Ectodermal cell (in vitro differentiated cells): ENCODE measurements at regions not wholly inside any gene's neighbourhood (a gene's known extent, or its start where the extent isn't known, plus 50 kb on each side); places are given as distances from the start of the nearest gene placed in this dataset.

Experiments used
- H3K27ac ChIP-seq: 2 replicates; pipeline ENCODE4 v1.7.0; 2013; ENCODE audit warnings: mild to moderate bottlenecking, low read depth, low read length; ENCODE audit not compliant: insufficient read depth, poor library complexity, severe bottlenecking
- H3K27me3 ChIP-seq: 2 replicates; pipeline ENCODE4 v1.7.0; 2013; ENCODE audit warnings: mild to moderate bottlenecking, low read length; ENCODE audit not compliant: insufficient read depth, control insufficient read depth, poor library complexity, severe bottlenecking
- H3K36me3 ChIP-seq: one replicate; pipeline ENCODE4 v1.7.0; 2013; ENCODE audit warnings: low read length; ENCODE audit not compliant: control insufficient read depth, insufficient read depth
- H3K4me1 ChIP-seq: one replicate; pipeline ENCODE4 v1.7.0; 2013; ENCODE audit warnings: low read length; ENCODE audit not compliant: control insufficient read depth, insufficient read depth
- H3K4me3 ChIP-seq: 2 replicates; pipeline ENCODE4 v1.7.0; 2013; ENCODE audit warnings: low read depth, low read length, control low read depth; ENCODE audit not compliant: insufficient read depth
- H3K9me3 ChIP-seq: 2 replicates; pipeline ENCODE4 v1.7.0; 2013; ENCODE audit warnings: mild to moderate bottlenecking, low read length, moderate library complexity; ENCODE audit not compliant: control insufficient read depth
- WGBS, 2 experiments: methylation state at CpG; one replicate each; pipeline ENCODE4 v1.1.7; 2013; ENCODE audit warnings: missing lambda C conversion rate in 2 of 2; 5-methylcytosine and 5-hydroxymethylcytosine counted together

GRCh38 chr13:82740442-82740841 is 1141.8 kb downstream of the SLITRK1 start:
- no peak overlapping the region for H3K4me3 ChIP-seq
- peaks cover 3% of the 10 kb centered on the region for H3K9me3 ChIP-seq
- no peaks in the 10 kb centered on the region for H3K4me1 ChIP-seq
- H3K27me3 ChIP-seq: no peaks in the 10 kb centered on the region
- H3K36me3 ChIP-seq: no peaks in the 10 kb centered on the region
- WGBS, 2 experiments: 90 to 93% methylated on average over 4 of the region's 4 CpGs
- no peak overlapping the region for H3K27ac ChIP-seq

DNA sequence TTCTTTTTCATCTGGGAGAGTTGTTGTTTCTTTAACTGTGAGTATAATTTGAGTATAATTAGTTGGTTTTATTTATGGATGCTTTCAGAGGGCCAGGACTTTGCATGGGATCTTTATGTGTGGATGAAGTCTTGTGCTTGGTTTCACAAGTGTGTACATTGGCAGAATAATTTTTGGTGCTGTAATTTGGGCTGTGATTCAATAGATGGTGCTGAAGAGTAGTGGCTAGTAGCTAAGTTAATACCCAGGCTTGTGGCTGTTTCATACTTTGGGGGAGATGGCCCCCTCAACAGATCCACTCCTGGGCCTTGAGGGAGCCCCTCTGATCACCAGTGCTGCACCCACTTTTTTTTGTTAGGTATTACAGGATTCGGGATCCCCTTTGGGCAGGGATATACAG is 1142.4 kb downstream of the SLITRK1 start:
- H3K27me3 ChIP-seq: no peaks in the 10 kb centered on the region
- no peak overlapping the region for H3K4me3 ChIP-seq
- no peak overlapping the region for H3K27ac ChIP-seq
- no peaks in the 10 kb centered on the region for H3K36me3 ChIP-seq
- 84 to 94% methylated on average over 1 of the region's 1 CpG for WGBS, 2 experiments
- H3K4me1 ChIP-seq: no peaks in the 10 kb centered on the region
- H3K9me3 ChIP-seq: peaks cover 3% of the 10 kb centered on the region

- WGBS, 2 experiments: 100% methylated on average over 1 of the region's 1 CpG; no CpG with 5 or more reads in 1 of the 2 experiments
- Histone ChIP-seq H3K4me1 (no peaks in the 10 kb centered on the region), H3K4me3 (no peak overlapping the region), H3K27me3 (no peaks in the 10 kb centered on the region), H3K9me3 (no peaks in the 10 kb centered on the region), H3K36me3 (no peaks in the 10 kb centered on the region), H3K27ac (no peak overlapping the region)
Observed at GRCh38 chr13:82729401-82729800, 1152.9 kb downstream of the SLITRK1 start.

DNA sequence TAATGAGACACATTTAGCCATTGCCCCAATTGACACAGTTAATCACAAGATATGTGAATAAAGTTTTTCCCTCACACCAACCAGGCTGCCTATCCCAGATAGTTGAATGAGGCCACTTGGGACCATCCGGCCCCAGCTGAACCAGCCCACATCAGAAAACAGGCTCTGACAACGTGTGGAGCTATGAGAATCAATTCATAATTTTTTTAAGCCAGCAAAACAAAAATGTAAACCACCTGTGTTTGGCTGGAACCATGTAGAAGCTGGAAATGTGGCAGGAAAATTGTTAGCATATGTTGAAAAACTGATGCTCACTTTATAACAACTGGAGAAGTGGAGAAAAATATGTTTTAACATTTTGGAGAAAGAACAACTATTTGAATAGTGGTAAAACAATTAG is 1161.3 kb downstream of the SLITRK1 start:
- Histone ChIP-seq H3K36me3 (no peaks in the 10 kb centered on the region), H3K27ac (no peak overlapping the region), H3K4me3 (no peak overlapping the region), H3K4me1 (no peaks in the 10 kb centered on the region), H3K27me3 (no peaks in the 10 kb centered on the region), H3K9me3 (no peaks in the 10 kb centered on the region)
- 85 to 97% methylated on average over 2 of the region's 2 CpGs for WGBS, 2 experiments

DNA sequence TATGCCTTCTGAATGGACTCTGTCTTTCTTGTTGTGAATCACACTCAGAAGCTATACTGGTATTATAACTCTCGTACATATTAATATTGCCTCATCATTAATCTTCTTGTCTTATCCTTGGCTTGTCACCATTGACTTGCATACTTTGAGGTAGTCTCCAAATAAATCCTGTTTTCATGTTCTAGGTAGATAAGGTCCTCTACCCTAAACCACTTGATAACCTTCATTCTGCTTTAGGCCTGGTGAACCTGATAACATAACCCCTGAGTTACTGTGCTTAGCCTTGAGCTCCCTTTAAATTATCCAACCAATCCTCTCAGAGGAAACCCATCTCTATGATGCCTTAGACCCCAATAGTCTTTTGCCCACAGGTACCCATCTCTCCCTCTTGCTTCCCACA is 1162.3 kb downstream of the SLITRK1 start:
- no peaks in the 10 kb centered on the region for H3K4me1 ChIP-seq
- no peak overlapping the region for H3K4me3 ChIP-seq
- no peaks in the 10 kb centered on the region for H3K36me3 ChIP-seq
- WGBS, 2 experiments: 31 to 61% methylated on average over 1 of the region's 1 CpG
- no peaks in the 10 kb centered on the region for H3K27me3 ChIP-seq
- no peaks in the 10 kb centered on the region for H3K9me3 ChIP-seq
- H3K27ac ChIP-seq: no peak overlapping the region

- no peaks in the 10 kb centered on the region for H3K36me3 ChIP-seq
- 81 to 89% methylated on average over 1 of the region's 2 CpGs for WGBS, 2 experiments
- H3K4me3 ChIP-seq: no peak overlapping the region
- no peaks in the 10 kb centered on the region for H3K9me3 ChIP-seq
- no peaks in the 10 kb centered on the region for H3K4me1 ChIP-seq
- H3K27me3 ChIP-seq: no peaks in the 10 kb centered on the region
- H3K27ac ChIP-seq: no peak overlapping the region
Observed at GRCh38 chr13:82717249-82717648, 1165.0 kb downstream of the SLITRK1 start.

DNA sequence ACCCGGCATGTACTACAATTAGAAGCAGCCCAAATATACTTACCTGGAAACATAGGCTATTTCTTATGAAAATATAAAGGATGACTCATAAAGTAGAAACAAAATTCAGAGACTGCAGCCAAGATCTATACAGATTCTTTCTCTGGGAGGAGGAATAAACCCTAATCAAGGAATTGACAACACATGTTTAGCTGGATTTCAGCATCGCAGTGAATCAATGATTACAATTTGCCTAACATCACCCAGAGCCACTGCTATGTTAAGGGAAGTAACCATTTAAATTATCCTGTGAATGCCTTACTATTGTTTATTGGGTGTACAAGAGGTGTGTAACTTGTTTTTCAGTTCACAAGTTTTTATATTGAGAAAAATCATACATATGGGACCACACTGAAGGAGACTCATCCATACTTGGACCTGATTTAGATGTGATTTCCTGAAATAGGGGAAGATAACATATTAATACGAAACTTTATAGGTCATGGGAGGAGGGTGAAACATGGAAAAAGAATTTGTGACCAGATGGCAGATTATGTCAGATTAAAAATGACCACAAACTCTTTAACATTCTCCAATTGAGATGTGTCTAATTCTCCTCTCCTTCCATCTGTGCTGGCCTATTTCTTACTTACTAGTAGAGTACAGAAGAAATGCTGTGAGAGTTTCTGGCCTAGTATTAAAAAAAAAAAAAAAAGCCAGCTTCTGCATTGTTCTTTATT is 1168.4 kb downstream of the SLITRK1 start:
- no peak overlapping the region for H3K4me3 ChIP-seq
- H3K4me1 ChIP-seq: no peaks in the 10 kb centered on the region
- no peaks in the 10 kb centered on the region for H3K27me3 ChIP-seq
- H3K27ac ChIP-seq: no peak overlapping the region
- no peaks in the 10 kb centered on the region for H3K36me3 ChIP-seq
- WGBS, 2 experiments: 100% methylated on average over 1 to 2 of the region's 3 CpGs
- H3K9me3 ChIP-seq: no peaks in the 10 kb centered on the region

GRCh38 chr13:82702513-82702912 is 1179.8 kb downstream of the SLITRK1 start:
- Histone ChIP-seq H3K36me3 (no peaks in the 10 kb centered on the region), H3K9me3 (no peaks in the 10 kb centered on the region)
- 100% methylated on average over 1 of the region's 1 CpG for WGBS, 2 experiments

GRCh38 chr13:82701020-82701419 is 1181.3 kb downstream of the SLITRK1 start:
- Histone ChIP-seq H3K4me1 (no peaks in the 10 kb centered on the region), H3K9me3 (no peaks in the 10 kb centered on the region)
- WGBS, 2 experiments: 93 to 94% methylated on average over 2 of the region's 2 CpGs

More at GRCh38 chr13:82702513-82702912, 1179.8 kb downstream of the SLITRK1 start:
- Histone ChIP-seq H3K27me3 (no peaks in the 10 kb centered on the region), H3K4me3 (no peak overlapping the region), H3K27ac (no peak overlapping the region), H3K4me1 (no peaks in the 10 kb centered on the region)

DNA sequence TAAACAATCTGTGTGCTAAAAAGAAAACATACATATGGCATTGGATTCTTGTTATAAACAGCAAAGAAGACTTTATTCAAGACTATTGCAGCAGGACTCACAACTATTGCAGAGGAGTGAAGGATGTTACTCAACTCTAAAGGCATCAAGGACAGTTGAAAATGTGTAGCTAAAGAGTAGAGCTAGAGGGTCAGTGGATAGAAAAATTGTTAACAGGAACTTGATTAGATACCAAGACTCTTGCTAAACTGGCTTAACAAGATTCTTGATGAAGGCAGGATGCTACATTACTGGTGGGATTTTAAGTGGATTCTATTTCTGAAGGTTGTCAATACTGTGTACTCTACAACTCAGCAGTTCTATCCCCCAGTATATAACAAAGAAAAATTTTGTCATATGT is 1183.3 kb downstream of the SLITRK1 start:
- no peak overlapping the region for H3K27ac ChIP-seq
- no peaks in the 10 kb centered on the region for H3K27me3 ChIP-seq
- no peak overlapping the region for H3K4me3 ChIP-seq
- H3K9me3 ChIP-seq: no peaks in the 10 kb centered on the region
- no peaks in the 10 kb centered on the region for H3K4me1 ChIP-seq
- H3K36me3 ChIP-seq: no peaks in the 10 kb centered on the region

More at GRCh38 chr13:82701020-82701419, 1181.3 kb downstream of the SLITRK1 start:
- H3K36me3 ChIP-seq: no peaks in the 10 kb centered on the region
- H3K27me3 ChIP-seq: no peaks in the 10 kb centered on the region
- H3K27ac ChIP-seq: no peak overlapping the region
- no peak overlapping the region for H3K4me3 ChIP-seq

GRCh38 chr13:82698383-82698782 is 1183.9 kb downstream of the SLITRK1 start:
- H3K4me1 ChIP-seq: no peaks in the 10 kb centered on the region
- no peak overlapping the region for H3K27ac ChIP-seq
- no peaks in the 10 kb centered on the region for H3K27me3 ChIP-seq
- no peaks in the 10 kb centered on the region for H3K9me3 ChIP-seq
- no peaks in the 10 kb centered on the region for H3K36me3 ChIP-seq
- H3K4me3 ChIP-seq: no peak overlapping the region
